IPS-15b (cell line): ENCODE measurements at regions not wholly inside any gene's neighbourhood (a gene's known extent, or its start where the extent isn't known, plus 50 kb on each side); places are given as distances from the start of the nearest gene placed in this dataset.

ENCODE experiments used
- H3K27me3 ChIP-seq: one replicate; pipeline ENCODE4 v1.6.1; 2013; ENCODE audit warnings: low read length; ENCODE audit not compliant: control insufficient read depth, insufficient read depth
- H3K36me3 ChIP-seq: one replicate; pipeline ENCODE4 v1.6.1; 2013; ENCODE audit warnings: low read length; ENCODE audit not compliant: control insufficient read depth, insufficient read depth
- H3K4me1 ChIP-seq: one replicate; pipeline ENCODE4 v1.6.1; 2013; ENCODE audit warnings: mild to moderate bottlenecking, low read length; ENCODE audit not compliant: control insufficient read depth, insufficient read depth
- H3K4me3 ChIP-seq: one replicate; pipeline ENCODE4 v1.5.1; 2013; ENCODE audit warnings: low read depth, low read length
- H3K9ac ChIP-seq: one replicate; pipeline ENCODE4 v1.6.1; 2013; ENCODE audit warnings: low read depth, mild to moderate bottlenecking, low read length
- H3K9me3 ChIP-seq: one replicate; pipeline ENCODE4 v1.6.1; 2013; ENCODE audit warnings: mild to moderate bottlenecking, low read length; ENCODE audit not compliant: control insufficient read depth, insufficient read depth

DNA sequence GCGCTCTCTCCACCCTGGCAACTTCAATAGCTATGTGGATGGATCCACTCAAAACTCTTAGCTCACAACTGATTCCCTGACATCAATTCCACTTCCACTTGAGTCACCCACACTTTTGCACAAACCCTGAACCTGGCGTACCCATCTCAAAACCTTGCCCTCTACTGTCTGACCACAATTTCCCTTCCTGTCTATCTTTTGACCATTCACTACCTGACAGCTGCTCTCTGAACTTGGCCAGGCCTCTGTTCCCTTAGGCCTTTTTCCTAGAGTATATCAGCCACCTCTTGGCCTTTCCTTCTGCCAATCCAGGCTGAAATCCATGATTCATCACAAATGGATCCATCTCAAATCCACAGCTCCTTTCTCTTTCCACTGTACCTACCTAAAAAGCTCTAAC, 106.0 kb downstream of the RPL27A start:
- Histone ChIP-seq H3K9ac (no peak overlapping the region), H3K4me1 (peaks cover 4% of the 10 kb centered on the region), H3K4me3 (no peak overlapping the region)

GRCh38 chr11:8789864-8790263, 107.3 kb downstream of the RPL27A start:
- H3K9me3 ChIP-seq = no peaks in the 10 kb centered on the region
- no peaks in the 10 kb centered on the region for H3K27me3 ChIP-seq
- no peaks in the 10 kb centered on the region for H3K36me3 ChIP-seq
- H3K9ac ChIP-seq = no peak overlapping the region
- H3K4me1 ChIP-seq = peaks cover 4% of the 10 kb centered on the region
- H3K4me3 ChIP-seq = no peak overlapping the region

More for the DNA sequence above, 106.0 kb downstream of the RPL27A start:
- H3K36me3 ChIP-seq = no peaks in the 10 kb centered on the region
- no peaks in the 10 kb centered on the region for H3K27me3 ChIP-seq
- H3K9me3 ChIP-seq = no peaks in the 10 kb centered on the region

DNA sequence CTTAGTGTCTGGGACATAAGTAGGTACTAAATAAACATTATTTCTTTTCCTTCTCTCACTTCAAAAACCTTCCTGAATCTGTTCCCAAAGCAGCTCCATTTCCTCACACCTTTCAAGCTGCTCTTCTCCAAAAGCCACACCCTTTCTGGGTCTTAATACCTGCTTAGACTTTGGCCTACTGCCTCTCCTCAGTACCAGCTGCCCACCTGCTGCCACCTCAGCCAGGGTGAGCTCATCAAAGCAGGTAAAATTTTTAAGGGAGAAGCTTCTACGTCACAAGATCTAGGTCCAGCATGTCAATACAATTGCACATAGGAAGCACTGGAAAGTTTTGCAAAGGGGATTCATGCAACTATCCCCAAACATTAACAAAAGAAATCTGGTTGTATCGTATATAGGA, 108.4 kb downstream of the RPL27A start:
- H3K9me3 ChIP-seq = no peaks in the 10 kb centered on the region
- H3K4me3 ChIP-seq = no peak overlapping the region
- H3K27me3 ChIP-seq = no peaks in the 10 kb centered on the region
- H3K9ac ChIP-seq = no peak overlapping the region
- H3K36me3 ChIP-seq = no peaks in the 10 kb centered on the region
- H3K4me1 ChIP-seq = peaks cover 4% of the 10 kb centered on the region

DNA sequence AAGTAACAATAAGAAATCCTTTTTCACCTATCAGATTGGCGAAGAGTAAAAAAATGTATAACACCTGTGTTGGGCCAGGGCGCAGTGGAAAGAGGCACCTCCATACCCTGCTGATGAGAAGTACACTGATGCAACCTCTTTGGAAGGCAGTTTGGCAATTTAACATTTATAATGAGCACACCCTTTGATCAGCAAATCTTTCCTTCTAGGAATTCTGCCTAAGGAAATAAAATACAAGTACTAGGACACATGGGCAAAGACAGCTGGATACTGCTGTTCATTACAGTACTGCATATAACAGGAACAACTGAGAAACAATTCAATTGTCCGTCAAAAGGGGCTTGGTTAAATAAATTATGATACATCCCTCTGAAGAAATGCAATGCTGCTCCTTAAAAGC, 110.1 kb downstream of the RPL27A start:
- Histone ChIP-seq H3K36me3 (no peaks in the 10 kb centered on the region), H3K27me3 (no peaks in the 10 kb centered on the region), H3K4me1 (no peaks in the 10 kb centered on the region)

DNA sequence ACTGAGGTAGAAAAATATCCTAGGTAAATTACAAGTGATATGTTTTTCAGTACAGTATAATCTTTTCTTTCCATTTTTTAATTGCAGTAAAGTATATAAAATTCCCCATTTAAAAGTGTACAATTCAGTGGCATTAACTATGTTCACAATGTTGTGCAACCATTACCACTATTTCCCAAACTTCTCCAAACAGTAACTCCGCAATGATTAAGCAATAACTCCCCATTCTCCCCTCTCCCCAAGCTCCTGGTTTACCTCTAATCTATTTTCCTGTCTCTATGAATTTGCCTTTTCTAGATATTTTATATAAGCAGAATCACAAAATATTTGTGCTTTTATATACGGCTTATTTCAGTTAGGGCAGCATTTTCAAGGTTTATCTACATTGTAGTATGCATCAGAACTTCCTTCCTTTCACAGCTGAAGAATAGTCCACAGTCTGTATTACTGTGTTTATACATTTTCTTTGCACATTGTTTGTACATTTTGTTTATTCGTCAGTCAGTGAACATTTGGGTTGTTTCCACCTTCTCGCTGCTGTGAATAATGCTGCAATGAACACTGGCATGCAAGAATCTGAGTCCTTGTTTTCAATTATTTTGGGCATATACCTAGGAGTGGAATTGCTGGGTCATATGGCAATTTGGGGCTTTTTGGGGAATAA, 110.7 kb downstream of the RPL27A start:
- H3K4me1 ChIP-seq = no peaks in the 10 kb centered on the region
- no peaks in the 10 kb centered on the region for H3K36me3 ChIP-seq
- H3K27me3 ChIP-seq = no peaks in the 10 kb centered on the region
- H3K9ac ChIP-seq = no peak overlapping the region
- no peak overlapping the region for H3K4me3 ChIP-seq
- no peaks in the 10 kb centered on the region for H3K9me3 ChIP-seq

More for the DNA sequence above, 110.1 kb downstream of the RPL27A start:
- Histone ChIP-seq H3K9ac (no peak overlapping the region), H3K4me3 (no peak overlapping the region), H3K9me3 (no peaks in the 10 kb centered on the region)

DNA sequence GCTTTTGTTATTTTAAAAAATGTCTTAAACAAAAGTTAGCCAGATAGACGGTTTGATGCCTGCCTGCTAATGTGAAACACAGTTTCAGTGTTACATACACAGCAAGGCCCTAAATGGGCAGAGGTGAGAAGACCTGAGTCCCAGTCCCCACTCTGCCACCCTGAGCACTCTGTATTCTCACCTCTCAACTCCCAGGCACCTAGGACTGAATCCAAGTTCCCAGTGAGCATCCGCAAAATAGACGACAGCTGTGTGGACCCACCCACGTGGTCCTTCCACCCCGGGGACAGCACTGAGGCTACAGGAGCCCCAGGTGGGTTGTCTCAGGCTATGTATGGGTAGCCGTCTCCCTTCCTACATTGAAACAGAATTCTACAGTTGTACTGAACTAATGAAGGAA, 111.5 kb downstream of the RPL27A start:
- Histone ChIP-seq H3K9me3 (no peaks in the 10 kb centered on the region), H3K36me3 (no peaks in the 10 kb centered on the region), H3K9ac (no peak overlapping the region), H3K4me3 (no peak overlapping the region), H3K4me1 (no peaks in the 10 kb centered on the region), H3K27me3 (no peaks in the 10 kb centered on the region)

- no peak overlapping the region for H3K4me3 ChIP-seq
- H3K36me3 ChIP-seq = no peaks in the 10 kb centered on the region
- H3K9me3 ChIP-seq = no peaks in the 10 kb centered on the region
- no peaks in the 10 kb centered on the region for H3K27me3 ChIP-seq
- H3K9ac ChIP-seq = no peak overlapping the region
- no peaks in the 10 kb centered on the region for H3K4me1 ChIP-seq
These were observed 112.1 kb downstream of the RPL27A start for GRCh38 chr11:8794677-8795103.

DNA sequence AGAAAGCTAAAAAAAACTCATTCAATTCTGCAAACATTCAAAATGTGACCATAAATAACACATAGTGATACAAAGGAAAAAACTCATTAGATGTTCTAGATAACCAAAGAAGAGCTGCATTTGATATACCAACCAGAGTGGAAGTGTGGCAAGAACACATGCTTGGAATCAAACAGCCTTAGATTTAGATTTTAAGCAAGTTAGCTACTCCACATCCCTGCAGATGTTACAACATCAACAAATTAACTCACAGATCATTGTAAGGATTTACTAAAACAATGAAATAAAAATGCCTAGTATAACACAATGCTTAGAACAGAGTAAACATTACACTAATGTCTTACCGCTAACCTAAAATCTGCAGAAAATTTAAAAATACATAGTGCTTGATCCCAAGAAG, 114.0 kb upstream of the AKIP1 start:
- Histone ChIP-seq H3K4me3 (no peak overlapping the region), H3K9ac (no peak overlapping the region), H3K27me3 (no peaks in the 10 kb centered on the region), H3K9me3 (no peaks in the 10 kb centered on the region), H3K4me1 (no peaks in the 10 kb centered on the region), H3K36me3 (no peaks in the 10 kb centered on the region)

- no peaks in the 10 kb centered on the region for H3K27me3 ChIP-seq
- H3K36me3 ChIP-seq = no peaks in the 10 kb centered on the region
- no peak overlapping the region for H3K4me3 ChIP-seq
- no peaks in the 10 kb centered on the region for H3K4me1 ChIP-seq
- H3K9me3 ChIP-seq = no peaks in the 10 kb centered on the region
- no peak overlapping the region for H3K9ac ChIP-seq
These were observed 111.7 kb upstream of the AKIP1 start for GRCh38 chr11:8799273-8799672.

GRCh38 chr11:8800520-8801110, 110.4 kb upstream of the AKIP1 start:
- no peaks in the 10 kb centered on the region for H3K4me1 ChIP-seq
- no peak overlapping the region for H3K9ac ChIP-seq
- no peak overlapping the region for H3K4me3 ChIP-seq
- no peaks in the 10 kb centered on the region for H3K36me3 ChIP-seq
- H3K9me3 ChIP-seq = no peaks in the 10 kb centered on the region
- H3K27me3 ChIP-seq = no peaks in the 10 kb centered on the region

DNA sequence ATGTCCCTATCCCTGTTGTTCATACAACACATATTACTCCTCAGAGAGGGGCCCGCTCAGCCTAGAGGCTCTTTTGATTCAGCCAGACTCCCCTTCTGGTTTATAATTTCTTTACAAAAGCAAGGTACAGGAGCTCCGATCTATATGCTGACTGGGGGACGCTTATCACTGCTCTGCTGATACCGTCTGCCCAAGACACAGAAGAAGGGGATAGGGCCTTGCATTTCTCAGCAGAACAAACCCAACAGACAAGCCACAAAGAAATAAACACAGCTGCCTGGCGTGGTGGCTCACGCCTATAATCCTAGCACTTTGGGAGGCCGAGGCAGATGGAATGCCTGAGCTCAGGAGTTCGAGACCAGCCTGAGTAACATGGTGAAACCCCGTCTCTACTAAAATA, 109.9 kb upstream of the AKIP1 start:
- Histone ChIP-seq H3K4me1 (no peaks in the 10 kb centered on the region), H3K9ac (no peak overlapping the region), H3K4me3 (no peak overlapping the region), H3K9me3 (no peaks in the 10 kb centered on the region), H3K36me3 (no peaks in the 10 kb centered on the region), H3K27me3 (no peaks in the 10 kb centered on the region)

DNA sequence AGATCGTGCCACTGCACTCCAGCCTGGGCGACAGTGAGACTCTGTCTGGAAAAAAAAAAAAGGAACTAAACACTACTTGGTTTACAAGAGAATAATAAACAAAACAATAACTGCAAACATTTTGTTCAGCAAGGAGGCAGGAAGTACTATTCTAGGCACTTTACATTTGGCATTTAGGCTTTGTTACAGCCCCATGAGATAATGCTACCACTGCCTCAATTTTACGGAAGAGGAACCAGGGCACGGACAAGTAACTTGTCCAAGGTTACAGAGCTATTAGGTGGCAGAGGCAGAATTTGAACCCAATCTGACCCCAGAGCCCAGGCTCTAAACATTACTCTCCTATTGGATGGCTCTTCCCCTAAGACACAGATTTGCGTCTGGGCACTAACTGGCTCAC, 108.7 kb upstream of the AKIP1 start:
- H3K27me3 ChIP-seq = no peaks in the 10 kb centered on the region
- H3K4me1 ChIP-seq = no peaks in the 10 kb centered on the region
- no peak overlapping the region for H3K4me3 ChIP-seq
- no peak overlapping the region for H3K9ac ChIP-seq
- H3K9me3 ChIP-seq = no peaks in the 10 kb centered on the region
- no peaks in the 10 kb centered on the region for H3K36me3 ChIP-seq
